ENCODE measurements at regions not wholly inside any gene's neighbourhood (a gene's known extent, or its start where the extent isn't known, plus 50 kb on each side); places are given as distances from the start of the nearest gene placed in this dataset.

GRCh38 chr20:56802805-56803204 lies 173.7 kb downstream of the TFAP2C start:
- ChIA-PET POLR2A (no interaction called here), CTCF (no interaction called here)
- TF ChIP-seq HDGF (IDR thresholded peaks at IDR 0.05; ENCODE audit: borderline replicate concordance) (no peak), FOXM1 (IDR thresholded peaks at IDR 0.05; ENCODE audit: borderline replicate concordance) (no peak), NFRKB (IDR thresholded peaks at IDR 0.05) (no peak), TARDBP (IDR thresholded peaks at IDR 0.05) (no peak), L3MBTL2 (conservative IDR thresholded peaks at IDR 0.05) (no peak), LEF1 (IDR thresholded peaks at IDR 0.05; ENCODE audit: borderline replicate concordance) (no peak), BHLHE40 (IDR thresholded peaks at IDR 0.05; ENCODE audit: borderline replicate concordance) (no peak), ARNT (IDR thresholded peaks at IDR 0.05) (no peak), ZNF384 (IDR thresholded peaks at IDR 0.05) (no peak), CTBP1 (IDR thresholded peaks at IDR 0.05; ENCODE audit: borderline replicate concordance) (no peak), ELF4 (IDR thresholded peaks at IDR 0.05) (no peak), PKNOX1 (IDR thresholded peaks at IDR 0.05) (no peak), SUZ12 (IDR thresholded peaks at IDR 0.05) (no peak), FOXA1 (IDR thresholded peaks at IDR 0.05) (no peak), FOXK2 (IDR thresholded peaks at IDR 0.05) (no peak), SP1 (IDR thresholded peaks at IDR 0.05) (no peak)
- no peak for DNase-seq (ENCODE audit: extremely low spot score)

GRCh38 chr20:56805313-56805712 lies 176.2 kb downstream of the TFAP2C start:
- no peak for DNase-seq (ENCODE audit: extremely low spot score)
- CTCF ChIA-PET = no interaction called here
- no peak for TF ChIP-seq TARDBP (IDR thresholded peaks at IDR 0.05)
- TF ChIP-seq L3MBTL2 (conservative IDR thresholded peaks at IDR 0.05) = no peak
- TF ChIP-seq HDGF (IDR thresholded peaks at IDR 0.05; ENCODE audit: borderline replicate concordance) = no peak
- no peak for TF ChIP-seq PKNOX1 (IDR thresholded peaks at IDR 0.05)
- no peak for TF ChIP-seq NFRKB (IDR thresholded peaks at IDR 0.05)
- no peak for TF ChIP-seq CTBP1 (IDR thresholded peaks at IDR 0.05; ENCODE audit: borderline replicate concordance)
- TF ChIP-seq FOXA1 (IDR thresholded peaks at IDR 0.05) = no peak
- TF ChIP-seq ARNT (IDR thresholded peaks at IDR 0.05) = no peak
- TF ChIP-seq SP1 (IDR thresholded peaks at IDR 0.05) = no peak
- no peak for TF ChIP-seq ZNF384 (IDR thresholded peaks at IDR 0.05)
- POLR2A ChIA-PET = no interaction called here

- CTCF ChIA-PET = no interaction called here
These were observed 176.9 kb downstream of the TFAP2C start for GRCh38 chr20:56805966-56806365.

GRCh38 chr20:56806952-56807517 lies 177.9 kb downstream of the TFAP2C start:
- CTCF ChIA-PET = no interaction called here
- POLR2A ChIA-PET = no interaction called here
- no peak for DNase-seq (ENCODE audit: extremely low spot score)
- TF ChIP-seq FOXA1 (IDR thresholded peaks at IDR 0.05) = no peak
- no peak for TF ChIP-seq LEF1 (IDR thresholded peaks at IDR 0.05; ENCODE audit: borderline replicate concordance)
- TF ChIP-seq PKNOX1 (IDR thresholded peaks at IDR 0.05) = no peak
- TF ChIP-seq CTBP1 (IDR thresholded peaks at IDR 0.05; ENCODE audit: borderline replicate concordance) = no peak

More at GRCh38 chr20:56805966-56806365, 176.9 kb downstream of the TFAP2C start:
- TF ChIP-seq L3MBTL2 (conservative IDR thresholded peaks at IDR 0.05) = no peak
- TF ChIP-seq TARDBP (IDR thresholded peaks at IDR 0.05) = no peak
- TF ChIP-seq FOXA1 (IDR thresholded peaks at IDR 0.05) = no peak
- no peak for TF ChIP-seq LEF1 (IDR thresholded peaks at IDR 0.05; ENCODE audit: borderline replicate concordance)
- TF ChIP-seq CTBP1 (IDR thresholded peaks at IDR 0.05; ENCODE audit: borderline replicate concordance) = no peak
- TF ChIP-seq SUZ12 (IDR thresholded peaks at IDR 0.05) = no peak
- TF ChIP-seq PKNOX1 (IDR thresholded peaks at IDR 0.05) = no peak
- TF ChIP-seq ELF4 (IDR thresholded peaks at IDR 0.05) = no peak
- DNase-seq (ENCODE audit: extremely low spot score) = no peak
- POLR2A ChIA-PET = no interaction called here

- TF ChIP-seq NFRKB (IDR thresholded peaks at IDR 0.05) = no peak
- no peak for TF ChIP-seq L3MBTL2 (conservative IDR thresholded peaks at IDR 0.05)
- TF ChIP-seq ELF4 (IDR thresholded peaks at IDR 0.05) = no peak
- TF ChIP-seq SP1 (IDR thresholded peaks at IDR 0.05) = no peak
- TF ChIP-seq PKNOX1 (IDR thresholded peaks at IDR 0.05) = no peak
- TF ChIP-seq TARDBP (IDR thresholded peaks at IDR 0.05) = no peak
- TF ChIP-seq ARNT (IDR thresholded peaks at IDR 0.05) = no peak
- no peak for TF ChIP-seq FOXM1 (IDR thresholded peaks at IDR 0.05; ENCODE audit: borderline replicate concordance)
- no peak for TF ChIP-seq SUZ12 (IDR thresholded peaks at IDR 0.05)
- TF ChIP-seq HDGF (IDR thresholded peaks at IDR 0.05; ENCODE audit: borderline replicate concordance) = no peak
- no peak for TF ChIP-seq BHLHE40 (IDR thresholded peaks at IDR 0.05; ENCODE audit: borderline replicate concordance)
- no peak for TF ChIP-seq LEF1 (IDR thresholded peaks at IDR 0.05; ENCODE audit: borderline replicate concordance)
- no peak for TF ChIP-seq FOXK2 (IDR thresholded peaks at IDR 0.05)
- no peak for TF ChIP-seq CTBP1 (IDR thresholded peaks at IDR 0.05; ENCODE audit: borderline replicate concordance)
- TF ChIP-seq ZNF384 (IDR thresholded peaks at IDR 0.05) = no peak
- TF ChIP-seq FOXA1 (IDR thresholded peaks at IDR 0.05) = no peak
- CTCF ChIA-PET = no interaction called here
- no peak for DNase-seq (ENCODE audit: extremely low spot score)
- POLR2A ChIA-PET = no interaction called here
These were observed 179.1 kb downstream of the TFAP2C start for GRCh38 chr20:56808117-56808725.

All from HEK293T (cell line).